ENCODE measurements at regions not wholly inside any gene's neighbourhood (a gene's known extent, or its start where the extent isn't known, plus 50 kb on each side); places are given as distances from the start of the nearest gene placed in this dataset.

DNA sequence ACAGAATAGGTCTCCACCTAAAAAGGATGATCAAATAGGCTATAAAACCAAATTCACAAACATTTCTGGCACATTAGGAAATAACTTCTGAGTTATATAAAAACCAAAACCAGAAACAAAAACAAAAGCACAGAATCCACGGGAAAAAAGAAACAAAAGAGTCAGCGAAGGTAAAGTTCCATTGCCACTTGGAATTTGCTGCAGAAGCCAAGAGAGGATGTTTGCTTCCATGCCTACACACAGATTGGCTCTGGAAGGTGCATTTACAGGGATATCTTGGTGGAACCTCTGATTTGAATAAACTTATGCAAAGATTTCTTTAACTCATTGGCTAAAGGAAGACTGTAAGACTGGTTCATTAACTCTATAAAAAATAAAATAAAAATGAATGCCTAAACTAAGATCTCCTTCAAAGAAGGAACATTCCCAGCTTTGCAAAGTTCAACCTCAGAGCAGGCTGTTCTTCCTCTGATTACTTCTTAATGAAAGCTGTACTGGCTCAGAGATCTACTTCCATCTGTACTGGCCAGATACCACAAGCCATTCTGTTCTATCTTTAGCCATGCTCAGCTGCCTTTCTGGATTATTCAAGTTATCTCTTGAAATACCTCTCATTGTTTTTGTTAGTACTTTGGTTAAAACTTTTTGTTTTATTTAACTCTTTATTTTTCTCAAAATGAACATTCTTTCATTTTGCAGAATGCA, 537.5 kb upstream of the CCDC54 start:
- TF ChIP-seq, protein P1, sequence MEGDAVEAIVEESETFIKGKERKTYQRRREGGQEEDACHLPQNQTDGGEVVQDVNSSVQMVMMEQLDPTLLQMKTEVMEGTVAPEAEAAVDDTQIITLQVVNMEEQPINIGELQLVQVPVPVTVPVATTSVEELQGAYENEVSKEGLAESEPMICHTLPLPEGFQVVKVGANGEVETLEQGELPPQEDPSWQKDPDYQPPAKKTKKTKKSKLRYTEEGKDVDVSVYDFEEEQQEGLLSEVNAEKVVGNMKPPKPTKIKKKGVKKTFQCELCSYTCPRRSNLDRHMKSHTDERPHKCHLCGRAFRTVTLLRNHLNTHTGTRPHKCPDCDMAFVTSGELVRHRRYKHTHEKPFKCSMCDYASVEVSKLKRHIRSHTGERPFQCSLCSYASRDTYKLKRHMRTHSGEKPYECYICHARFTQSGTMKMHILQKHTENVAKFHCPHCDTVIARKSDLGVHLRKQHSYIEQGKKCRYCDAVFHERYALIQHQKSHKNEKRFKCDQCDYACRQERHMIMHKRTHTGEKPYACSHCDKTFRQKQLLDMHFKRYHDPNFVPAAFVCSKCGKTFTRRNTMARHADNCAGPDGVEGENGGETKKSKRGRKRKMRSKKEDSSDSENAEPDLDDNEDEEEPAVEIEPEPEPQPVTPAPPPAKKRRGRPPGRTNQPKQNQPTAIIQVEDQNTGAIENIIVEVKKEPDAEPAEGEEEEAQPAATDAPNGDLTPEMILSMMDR (IDR thresholded peaks at IDR 0.05) = no peak
- TF ChIP-seq POLR2A (IDR thresholded peaks at IDR 0.05) = no peak
